GM12891 (cell line): ENCODE measurements at regions not wholly inside any gene's neighbourhood (a gene's known extent, or its start where the extent isn't known, plus 50 kb on each side); places are given as distances from the start of the nearest gene placed in this dataset.
"Not testable (repeated sequence)": the region's sequence is repeated elsewhere in the genome, so short reads cannot be mapped to it uniquely, and the experiment has no call there.

Source experiments
- DNase-seq: peaks from one replicate; pipeline ENCODE4 v3.0.0; 2011; ENCODE audit warnings: low spot score; ENCODE audit not compliant: insufficient read length
- FAIRE-seq: peaks from 2 replicates; lab custom pipeline; 2011; peaks lifted over from hg19 to GRCh38; lab: Jason Lieb, UNC
- PAX5 ChIP-seq: IDR thresholded peaks from 2 replicates; pipeline ENCODE4 v1.6.1; 2011; ENCODE audit warnings: low read length, moderate library complexity, mild to moderate bottlenecking; ENCODE audit not compliant: insufficient read depth, severe bottlenecking
- POLR2A ChIP-seq: IDR thresholded peaks from 2 replicates; pipeline ENCODE4 v1.6.1; 2011; ENCODE audit warnings: low read depth, low read length, control low read depth
- POLR2AphosphoS5 ChIP-seq: IDR thresholded peaks from 2 replicates; pipeline ENCODE4 v1.6.1; 2011; ENCODE audit warnings: low read depth, low read length, control low read depth
- POU2F2 ChIP-seq: IDR thresholded peaks from 2 replicates; pipeline ENCODE4 v1.6.1; 2011; ENCODE audit warnings: low read depth, mild to moderate bottlenecking, control low read depth, low read length, moderate library complexity
- SPI1 ChIP-seq: IDR thresholded peaks from 2 replicates; pipeline ENCODE4 v1.6.1; 2011; ENCODE audit warnings: low read depth, low read length, control low read depth
- TAF1 ChIP-seq: IDR thresholded peaks from 2 replicates; pipeline ENCODE4 v1.6.1; 2011; ENCODE audit warnings: low read depth, low read length, control low read depth

- DNase-seq (no peak), FAIRE-seq (no peak)
- TF ChIP-seq POLR2A (no peak), PAX5 (no peak), POLR2AphosphoS5 (no peak), SPI1 (no peak), POU2F2 (no peak), TAF1 (no peak)
Observed at GRCh38 chr9:95791695-95792094, 83.8 kb upstream of the ERCC6L2 start.

DNA sequence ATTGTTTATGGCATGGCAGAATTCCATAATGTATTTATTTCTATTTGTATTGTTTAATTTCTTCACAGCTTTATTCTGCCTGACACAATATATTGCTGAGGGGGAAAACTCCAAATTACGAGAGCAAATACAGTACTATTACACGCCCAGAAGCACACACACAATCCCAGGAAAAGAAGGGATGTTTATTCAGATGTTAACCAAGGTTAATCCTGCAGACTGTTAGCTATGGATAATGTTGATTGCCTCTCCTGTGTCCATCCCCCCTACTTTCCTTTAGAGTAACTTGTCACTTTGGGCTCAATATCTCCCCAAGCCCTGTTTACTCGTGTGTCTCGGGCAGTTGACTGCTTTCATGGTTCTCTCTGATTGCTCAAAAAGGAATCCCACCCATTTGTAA, 84.2 kb upstream of the ERCC6L2 start:
- DNase-seq (no peak), FAIRE-seq (no peak)
- TF ChIP-seq TAF1 (no peak), PAX5 (no peak), POU2F2 (no peak), SPI1 (no peak), POLR2AphosphoS5 (no peak), POLR2A (no peak)

DNA sequence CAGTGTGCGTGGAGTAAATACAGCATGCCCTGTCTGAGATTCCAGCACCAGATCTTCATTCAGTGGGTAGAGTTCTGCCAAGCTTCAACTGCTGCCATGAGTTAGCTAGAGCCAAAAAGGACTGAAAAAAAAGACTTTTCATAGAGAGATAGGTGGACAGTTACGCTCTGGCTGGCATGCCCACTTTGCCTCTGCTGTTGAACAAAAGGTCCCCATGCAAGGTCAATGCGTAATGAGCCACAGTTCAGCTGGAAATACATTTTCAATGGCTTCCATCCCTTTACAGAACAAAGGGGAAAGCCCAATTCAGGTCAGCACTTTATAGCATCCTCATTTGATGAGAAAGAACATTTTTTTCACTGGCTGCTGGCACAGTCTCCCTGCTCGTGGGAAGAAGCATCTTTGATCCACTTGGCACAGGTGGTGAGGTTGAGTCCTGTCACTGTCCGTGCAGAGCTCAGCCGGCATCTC, 86.9 kb upstream of the ERCC6L2 start:
- no peak for FAIRE-seq
- DNase-seq = no peak

GRCh38 chr9:95788021-95788420, 87.5 kb upstream of the ERCC6L2 start:
- TF ChIP-seq TAF1 (no peak), POU2F2 (no peak), POLR2AphosphoS5 (no peak), POLR2A (no peak), SPI1 (no peak), PAX5 (no peak)
- DNase-seq (no peak), FAIRE-seq (no peak)

More for the DNA sequence above, 86.9 kb upstream of the ERCC6L2 start:
- no peak for TF ChIP-seq TAF1
- no peak for TF ChIP-seq PAX5
- no peak for TF ChIP-seq SPI1
- no peak for TF ChIP-seq POU2F2
- TF ChIP-seq POLR2A = no peak
- TF ChIP-seq POLR2AphosphoS5 = no peak

DNA sequence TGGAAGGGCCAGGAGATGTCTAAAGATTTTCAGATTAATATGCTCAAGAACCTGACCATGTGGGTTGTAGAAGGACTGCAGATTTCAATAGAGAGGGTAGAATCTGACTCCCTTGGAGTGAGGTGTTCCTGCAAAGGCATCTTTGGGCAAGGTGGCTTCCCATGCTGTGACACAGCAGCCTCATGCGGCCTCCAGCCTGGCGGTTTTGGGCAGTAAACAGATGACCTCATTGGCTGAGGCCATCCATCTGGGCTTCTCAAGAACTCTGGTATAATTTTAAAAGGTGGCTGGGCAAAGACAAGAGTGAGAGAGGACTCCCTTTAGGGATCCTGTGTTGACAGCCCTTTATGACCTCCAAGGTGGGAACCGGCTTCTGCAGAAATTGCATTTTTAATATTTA, 90.3 kb upstream of the ERCC6L2 start:
- no peak for FAIRE-seq

DNA sequence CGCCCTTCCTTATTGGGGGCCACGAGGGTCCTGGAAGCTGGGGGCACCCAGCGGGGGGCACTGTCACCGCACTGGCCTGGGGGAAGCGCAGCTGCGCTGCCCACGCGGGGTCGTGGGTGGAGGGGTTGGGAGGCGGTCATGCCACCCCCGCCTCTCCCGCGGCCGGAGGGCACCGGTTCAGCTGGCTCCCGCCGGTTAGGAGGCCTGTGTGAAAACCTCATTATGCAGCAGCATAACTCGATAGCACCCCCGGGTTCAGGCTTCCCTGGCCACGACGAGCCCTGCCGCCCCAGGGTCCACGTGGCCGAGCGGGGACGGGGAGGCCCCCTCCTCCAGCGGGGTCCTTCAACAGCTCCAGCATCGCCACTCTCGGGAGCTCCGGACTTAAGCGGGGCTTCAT, 91.2 kb upstream of the ERCC6L2 start:
- TF ChIP-seq TAF1 (no peak), POU2F2 (no peak), SPI1 (no peak), POLR2AphosphoS5 (no peak), POLR2A (no peak), PAX5 (no peak)
- FAIRE-seq = no peak
- DNase-seq = no peak

More for the DNA sequence above, 90.3 kb upstream of the ERCC6L2 start:
- DNase-seq = no peak
- TF ChIP-seq SPI1 = no peak
- TF ChIP-seq TAF1 = no peak
- TF ChIP-seq POLR2AphosphoS5 = no peak
- TF ChIP-seq POLR2A = no peak

GRCh38 chr9:95783426-95783975, 92.0 kb upstream of the ERCC6L2 start:
- no peak for TF ChIP-seq POLR2AphosphoS5
- no peak for TF ChIP-seq PAX5
- no peak for TF ChIP-seq POLR2A
- no peak for TF ChIP-seq TAF1
- TF ChIP-seq SPI1 = no peak
- no peak for TF ChIP-seq POU2F2
- DNase-seq = no peak
- no peak for FAIRE-seq

DNA sequence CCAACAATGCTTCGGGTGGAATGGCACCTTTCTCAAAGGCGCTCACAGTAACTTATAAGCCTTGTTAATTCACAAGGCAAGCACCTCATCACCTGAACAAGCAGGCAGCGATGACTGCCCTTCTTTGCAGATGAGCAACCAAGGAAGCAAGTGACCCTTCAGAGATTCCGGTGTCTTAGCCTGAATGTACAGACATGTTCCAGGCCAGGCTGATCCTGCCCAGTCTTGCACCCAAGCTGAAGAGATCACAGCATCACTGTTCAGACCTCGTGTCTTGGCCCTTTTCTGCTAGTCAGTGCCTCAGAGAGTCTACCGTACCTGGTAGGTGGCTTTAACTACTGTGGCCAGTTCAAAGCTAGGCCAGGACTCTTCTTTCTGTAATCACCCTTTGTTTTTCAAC, 94.7 kb upstream of the ERCC6L2 start:
- FAIRE-seq = no peak
- no peak for TF ChIP-seq TAF1
- no peak for DNase-seq

- TF ChIP-seq POLR2AphosphoS5 (no peak), POU2F2 (no peak), PAX5 (no peak), POLR2A (no peak), TAF1 (no peak), SPI1 (no peak)
- FAIRE-seq (no peak), DNase-seq (no peak)
Observed at GRCh38 chr9:95780121-95780520, 95.4 kb upstream of the ERCC6L2 start.

DNA sequence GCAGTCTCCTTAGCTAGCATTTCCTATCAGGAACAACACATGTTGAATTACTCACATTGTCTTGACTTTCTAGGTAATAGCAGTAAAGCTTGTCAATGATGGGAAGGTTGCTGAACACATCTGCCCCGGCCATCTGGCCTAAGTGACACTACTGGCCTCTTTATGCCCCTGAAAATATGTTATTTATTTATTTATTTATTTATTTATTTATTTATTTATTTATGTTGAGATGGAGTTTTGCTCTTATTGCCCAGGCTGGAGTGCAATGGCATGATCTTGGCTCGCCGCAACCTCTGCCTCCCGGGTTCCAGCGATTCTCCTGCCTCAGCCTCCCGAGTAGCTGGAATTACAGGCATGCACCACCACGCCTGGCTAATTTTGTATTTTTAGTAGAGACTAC, 95.9 kb upstream of the ERCC6L2 start:
- not testable (repeated sequence) for FAIRE-seq, DNase-seq

- DNase-seq (no peak), FAIRE-seq (no peak)
- no peak for TF ChIP-seq TAF1
- TF ChIP-seq SPI1 = no peak
- TF ChIP-seq PAX5 = no peak
- no peak for TF ChIP-seq POU2F2
- no peak for TF ChIP-seq POLR2AphosphoS5
- TF ChIP-seq POLR2A = no peak
Observed at GRCh38 chr9:95778957-95779356, 96.5 kb upstream of the ERCC6L2 start.
